ENCODE measurements at regions not wholly inside any gene's neighbourhood (a gene's known extent, or its start where the extent isn't known, plus 50 kb on each side); places are given as distances from the start of the nearest gene placed in this dataset.
A peak's percentile ranks its signal among the peaks of the same experiment; 100 is the strongest.

DNA sequence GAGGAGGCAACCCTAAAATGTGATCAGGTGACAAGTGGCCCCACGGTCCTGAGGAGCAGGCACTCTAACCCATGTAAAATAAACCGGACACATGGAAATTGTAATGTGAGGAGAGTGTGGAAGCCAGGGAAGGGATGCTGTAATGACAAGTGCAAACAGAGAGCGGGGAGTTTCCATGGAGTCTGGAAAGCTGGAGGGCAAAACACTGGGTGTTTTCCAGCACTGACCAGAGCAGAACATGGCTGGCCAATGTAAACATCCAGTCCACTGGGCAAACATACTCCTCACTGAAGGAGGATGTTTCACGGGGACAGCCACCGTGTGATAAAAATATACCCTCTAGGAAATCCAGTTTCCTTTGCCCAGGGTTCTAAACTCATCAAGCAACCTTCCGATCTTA is 219.0 kb upstream of the JARID2 start:
- Histone ChIP-seq H3K9me3 (peaks cover 8% of the 10 kb centered on the region; the same call in 1 of the 2 replicates), H3K4me3 (no peak overlapping the region), H3K36me3 (no peaks in the 10 kb centered on the region), H3K27me3 (no peaks in the 10 kb centered on the region; the same call in 1 of the 2 replicates)
- peak; percentile 11 for DNase-seq

DNA sequence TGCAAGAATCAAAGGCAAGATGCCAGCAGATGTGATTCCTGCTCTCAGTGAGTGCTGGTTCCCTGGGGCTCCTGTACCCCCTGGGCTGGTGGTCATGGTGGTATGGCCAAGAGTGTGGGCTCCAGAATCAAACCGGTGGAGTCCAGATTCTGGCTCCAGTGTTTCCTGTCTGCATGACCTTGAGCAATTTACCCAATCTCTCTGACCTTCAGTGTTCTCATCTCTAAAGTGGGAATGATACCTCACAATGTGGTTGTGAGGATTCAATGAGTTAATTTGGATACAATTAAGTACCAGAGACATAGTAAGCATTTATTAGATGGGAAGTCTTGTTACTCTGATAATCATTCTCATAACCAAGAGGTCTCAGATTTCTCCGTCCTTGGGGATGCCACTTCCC is 218.4 kb upstream of the JARID2 start:
- peaks cover 8% of the 10 kb centered on the region; the same call in 1 of the 2 replicates for H3K9me3 ChIP-seq
- H3K36me3 ChIP-seq = no peaks in the 10 kb centered on the region
- no peak for DNase-seq
- H3K27me3 ChIP-seq = no peaks in the 10 kb centered on the region; the same call in 1 of the 2 replicates
- H3K4me3 ChIP-seq = no peak overlapping the region

DNA sequence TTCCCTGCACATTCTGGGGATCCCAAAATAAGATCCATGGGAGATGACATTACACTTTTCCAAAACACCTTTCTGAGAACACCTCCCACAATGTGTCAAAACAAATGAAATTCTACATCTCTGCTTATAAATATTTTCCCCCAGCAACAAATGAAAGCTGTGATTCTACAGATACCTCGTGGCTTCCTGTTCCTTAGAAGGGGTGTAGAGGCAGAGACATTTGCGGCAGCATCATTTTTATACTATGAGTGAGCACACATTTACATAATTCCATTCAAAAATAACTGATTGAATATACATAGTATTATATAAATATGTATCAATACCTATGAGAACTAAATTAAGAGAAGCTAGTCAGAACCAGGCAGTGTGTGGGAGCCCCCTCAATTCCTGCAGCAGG is 213.9 kb upstream of the JARID2 start:
- Histone ChIP-seq H3K4me3 (no peak overlapping the region), H3K36me3 (no peaks in the 10 kb centered on the region), H3K27me3 (no peaks in the 10 kb centered on the region; the same call in 1 of the 2 replicates), H3K9me3 (peaks cover 6% of the 10 kb centered on the region; the same call in 1 of the 2 replicates)
- no peak for DNase-seq

DNA sequence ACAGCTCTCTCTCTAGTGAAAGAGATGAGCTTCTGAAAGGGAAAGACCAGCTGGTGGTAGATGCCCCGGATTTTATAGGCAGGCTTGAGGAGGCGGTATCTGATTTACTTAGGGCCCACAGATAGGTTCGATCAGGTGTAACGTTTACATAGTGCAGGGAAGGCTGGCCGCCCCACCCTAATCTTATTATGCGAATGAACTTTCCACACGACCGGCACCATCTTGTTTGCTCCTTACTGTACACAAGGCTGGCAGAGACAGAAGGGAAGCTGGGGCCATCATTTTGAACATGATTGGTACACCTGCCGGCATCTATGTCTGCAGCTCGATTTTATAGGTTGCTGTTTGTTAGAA is 212.0 kb upstream of the JARID2 start:
- no peak for DNase-seq
- no peaks in the 10 kb centered on the region for H3K36me3 ChIP-seq

GRCh38 chr6:15036690-15037245 is 209.1 kb upstream of the JARID2 start:
- no peaks in the 10 kb centered on the region for H3K27me3 ChIP-seq
- no peaks in the 10 kb centered on the region for H3K36me3 ChIP-seq
- DNase-seq = no peak
- no peaks in the 10 kb centered on the region for H3K9me3 ChIP-seq
- H3K4me3 ChIP-seq = no peak overlapping the region

More for the DNA sequence above, 212.0 kb upstream of the JARID2 start:
- H3K27me3 ChIP-seq = no peaks in the 10 kb centered on the region; the same call in 1 of the 2 replicates
- peaks cover 6% of the 10 kb centered on the region; the same call in 1 of the 2 replicates for H3K9me3 ChIP-seq
- no peak overlapping the region for H3K4me3 ChIP-seq

- no peak for DNase-seq
- H3K9me3 ChIP-seq = no peaks in the 10 kb centered on the region
- no peaks in the 10 kb centered on the region for H3K36me3 ChIP-seq
- H3K4me3 ChIP-seq = no peak overlapping the region
- no peaks in the 10 kb centered on the region for H3K27me3 ChIP-seq
Measured at GRCh38 chr6:15037253-15037652, 208.6 kb upstream of the JARID2 start.

GRCh38 chr6:15038013-15038791 is 207.7 kb upstream of the JARID2 start:
- Histone ChIP-seq H3K9me3 (no peaks in the 10 kb centered on the region), H3K27me3 (no peaks in the 10 kb centered on the region), H3K4me3 (no peak overlapping the region), H3K36me3 (no peaks in the 10 kb centered on the region)
- DNase-seq = no peak

GRCh38 chr6:15039136-15039535 is 206.7 kb upstream of the JARID2 start:
- Histone ChIP-seq H3K36me3 (no peaks in the 10 kb centered on the region), H3K9me3 (no peaks in the 10 kb centered on the region), H3K4me3 (no peak overlapping the region), H3K27me3 (no peaks in the 10 kb centered on the region)
- no peak for DNase-seq

DNA sequence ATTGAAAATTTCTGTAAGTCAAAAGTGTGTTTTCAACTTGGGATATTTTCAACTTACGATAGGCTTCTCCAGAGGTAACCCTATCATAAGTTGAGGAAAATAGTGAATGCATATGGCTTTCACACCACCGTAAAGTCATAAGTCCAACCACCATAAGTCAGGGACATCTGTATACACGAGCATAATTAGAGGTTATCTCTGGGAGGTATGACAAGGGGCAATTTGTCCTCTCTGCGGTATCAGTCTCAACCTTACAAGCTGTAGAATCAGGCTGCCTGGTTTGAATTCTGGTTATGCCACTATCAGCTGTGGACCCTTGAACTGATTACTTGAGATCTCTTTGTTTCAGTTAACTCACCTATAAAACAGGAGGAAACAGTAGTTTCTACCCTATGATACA is 202.9 kb upstream of the JARID2 start:
- no peak for DNase-seq
- H3K27me3 ChIP-seq = no peaks in the 10 kb centered on the region
- no peaks in the 10 kb centered on the region for H3K36me3 ChIP-seq
- no peaks in the 10 kb centered on the region for H3K9me3 ChIP-seq
- H3K4me3 ChIP-seq = no peak overlapping the region

GRCh38 chr6:15044146-15044882 is 201.6 kb upstream of the JARID2 start:
- no peak for DNase-seq
- Histone ChIP-seq H3K36me3 (no peaks in the 10 kb centered on the region), H3K4me3 (no peak overlapping the region)

GRCh38 chr6:15044948-15045347 is 200.9 kb upstream of the JARID2 start:
- Histone ChIP-seq H3K4me3 (no peak overlapping the region), H3K27me3 (no peaks in the 10 kb centered on the region), H3K9me3 (no peaks in the 10 kb centered on the region), H3K36me3 (no peaks in the 10 kb centered on the region)
- no peak for DNase-seq

More at GRCh38 chr6:15044146-15044882, 201.6 kb upstream of the JARID2 start:
- Histone ChIP-seq H3K27me3 (no peaks in the 10 kb centered on the region), H3K9me3 (no peaks in the 10 kb centered on the region)

- Histone ChIP-seq H3K36me3 (no peaks in the 10 kb centered on the region), H3K9me3 (no peaks in the 10 kb centered on the region), H3K4me3 (no peak overlapping the region), H3K27me3 (no peaks in the 10 kb centered on the region)
- DNase-seq = no peak
Measured at GRCh38 chr6:15046751-15047150, 199.1 kb upstream of the JARID2 start.

DNA sequence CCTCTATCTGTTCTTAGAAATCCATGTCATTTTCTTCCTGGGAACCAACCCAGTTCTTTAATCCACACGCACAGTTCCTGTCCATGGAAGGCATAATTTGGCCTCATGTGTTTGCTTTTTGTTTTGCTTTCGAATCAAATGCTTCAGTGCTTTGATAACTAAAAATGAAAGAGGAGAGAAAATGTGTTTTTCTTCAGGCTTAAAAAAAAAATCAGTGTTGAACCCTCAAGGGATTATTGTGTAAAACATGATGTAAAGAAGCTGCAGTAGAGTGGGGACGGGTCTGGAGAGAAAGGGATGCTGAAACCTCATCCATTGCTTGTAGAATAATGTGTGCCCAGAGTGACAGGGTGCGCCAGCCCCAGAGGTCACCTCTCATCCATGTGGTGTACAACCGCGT is 197.5 kb upstream of the JARID2 start:
- DNase-seq = no peak
- Histone ChIP-seq H3K36me3 (no peaks in the 10 kb centered on the region), H3K27me3 (no peaks in the 10 kb centered on the region), H3K4me3 (no peak overlapping the region), H3K9me3 (no peaks in the 10 kb centered on the region)

- H3K36me3 ChIP-seq = no peaks in the 10 kb centered on the region
- peaks cover 2% of the 10 kb centered on the region; the same call in 1 of the 2 replicates for H3K9me3 ChIP-seq
- H3K27me3 ChIP-seq = no peaks in the 10 kb centered on the region
- H3K4me3 ChIP-seq = no peak overlapping the region
- DNase-seq = no peak
Measured at GRCh38 chr6:15058200-15059061, 187.4 kb upstream of the JARID2 start.

DNA sequence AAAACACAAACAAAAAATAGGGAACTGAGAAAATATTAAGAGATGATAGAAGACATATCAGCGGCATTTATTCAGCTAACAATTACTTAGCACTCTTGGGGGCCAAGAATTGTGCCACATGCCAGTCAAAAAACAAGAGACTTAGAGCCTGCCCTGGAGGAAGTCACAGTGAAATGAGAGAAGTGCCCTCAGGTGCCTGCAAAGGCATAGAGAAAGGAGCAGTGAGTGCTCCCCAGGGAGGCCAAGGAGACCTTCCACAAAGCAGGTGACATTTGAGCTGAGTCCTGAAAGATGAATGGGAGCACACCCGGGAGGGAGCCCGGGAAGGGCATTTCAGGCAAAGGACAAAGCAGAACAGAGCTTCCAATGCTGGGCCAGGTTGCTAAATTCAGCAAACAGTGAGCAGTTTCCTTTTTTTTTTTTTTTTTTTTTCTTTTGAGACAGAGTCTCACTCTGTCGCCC is 184.7 kb upstream of the JARID2 start:
- H3K36me3 ChIP-seq = no peaks in the 10 kb centered on the region
- no peaks in the 10 kb centered on the region for H3K27me3 ChIP-seq
- H3K9me3 ChIP-seq = peaks cover 2% of the 10 kb centered on the region; the same call in 1 of the 2 replicates
- H3K4me3 ChIP-seq = no peak overlapping the region
- DNase-seq = no peak

DNA sequence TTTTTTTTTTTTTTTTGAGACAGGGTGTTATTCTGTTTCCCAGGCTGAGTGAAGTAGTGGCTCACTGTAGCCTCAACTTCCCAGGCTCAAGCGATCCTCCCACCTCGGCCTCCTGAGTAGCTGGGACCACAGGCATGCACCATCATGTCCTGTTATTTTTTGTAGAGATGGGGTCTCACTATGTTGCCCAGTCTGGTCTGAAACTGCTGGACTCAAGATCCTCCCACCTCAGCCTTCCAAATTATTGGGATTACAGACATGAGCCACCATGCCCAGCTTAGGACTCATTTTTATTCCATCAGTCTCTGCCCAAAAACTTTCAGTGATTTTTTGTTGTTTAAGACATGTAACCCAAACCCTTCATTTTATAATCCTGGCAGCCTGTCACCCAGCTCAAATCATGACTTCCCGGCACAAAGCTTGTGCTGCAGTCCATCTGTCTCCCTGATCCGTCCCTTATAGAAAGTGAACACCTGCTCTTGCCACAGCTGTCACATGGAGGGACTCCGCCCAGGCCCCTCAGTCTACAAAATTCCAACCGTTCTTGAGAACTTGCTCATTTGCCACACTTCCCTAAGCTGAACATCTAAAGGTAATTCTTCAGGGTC is 183.9 kb upstream of the JARID2 start:
- Histone ChIP-seq H3K36me3 (no peaks in the 10 kb centered on the region), H3K9me3 (peaks cover 2% of the 10 kb centered on the region; the same call in 1 of the 2 replicates), H3K4me3 (no peak overlapping the region), H3K27me3 (no peaks in the 10 kb centered on the region)
- DNase-seq = no peak
